Colonic mucosa (tissue), 4 donors: ENCODE measurements at regions not wholly inside any gene's neighbourhood (a gene's known extent, or its start where the extent isn't known, plus 50 kb on each side); places are given as distances from the start of the nearest gene placed in this dataset.

Source experiments
- DNase-seq: peaks from one replicate; pipeline ENCODE4 v3.0.0-alpha.2; 2020
- H3K27ac ChIP-seq: fragments of 200-600 bp; one replicate; pipeline ENCODE4 v1.8.0; 2021
- H3K27me3 ChIP-seq: fragments of 200-600 bp; one replicate; pipeline ENCODE4 v1.8.0; 2021
- H3K36me3 ChIP-seq: fragments of 200-600 bp; one replicate; pipeline ENCODE4 v1.8.0; 2021
- H3K4me1 ChIP-seq: fragments of 200-600 bp; one replicate; pipeline ENCODE4 v1.8.0; 2021; ENCODE audit warnings: mild to moderate bottlenecking
- H3K4me3 ChIP-seq: fragments of 200-600 bp; one replicate; pipeline ENCODE4 v1.8.0; 2021
- H3K9ac ChIP-seq, 2 donors: one replicate each; pipeline ENCODE4 v1.7.0; 2013; ENCODE audit warnings: control low read depth in 2 of 2, low read depth in 2 of 2, low read length in 2 of 2
- H3K9me3 ChIP-seq: fragments of 200-600 bp; one replicate; pipeline ENCODE4 v1.8.0; 2021
- intact Hi-C: fragments of 100-400 bp; cut with DNase I; formaldehyde crosslinking; loops from one replicate; pipeline ENCODE4 v1.14.1; 2022
- TF ChIP-seq, protein P1 (sequence below): fragments of 200-600 bp; IDR thresholded peaks from one replicate; pipeline ENCODE4 v1.8.0; 2022; ENCODE audit warnings: antibody characterized with exemption, mild to moderate bottlenecking
- donor health status: healthy.
- donor health status: DM: no; HTN: no; CAD: no.
- donor health status: DM: no; HTN: no; CAD: no.

DNA sequence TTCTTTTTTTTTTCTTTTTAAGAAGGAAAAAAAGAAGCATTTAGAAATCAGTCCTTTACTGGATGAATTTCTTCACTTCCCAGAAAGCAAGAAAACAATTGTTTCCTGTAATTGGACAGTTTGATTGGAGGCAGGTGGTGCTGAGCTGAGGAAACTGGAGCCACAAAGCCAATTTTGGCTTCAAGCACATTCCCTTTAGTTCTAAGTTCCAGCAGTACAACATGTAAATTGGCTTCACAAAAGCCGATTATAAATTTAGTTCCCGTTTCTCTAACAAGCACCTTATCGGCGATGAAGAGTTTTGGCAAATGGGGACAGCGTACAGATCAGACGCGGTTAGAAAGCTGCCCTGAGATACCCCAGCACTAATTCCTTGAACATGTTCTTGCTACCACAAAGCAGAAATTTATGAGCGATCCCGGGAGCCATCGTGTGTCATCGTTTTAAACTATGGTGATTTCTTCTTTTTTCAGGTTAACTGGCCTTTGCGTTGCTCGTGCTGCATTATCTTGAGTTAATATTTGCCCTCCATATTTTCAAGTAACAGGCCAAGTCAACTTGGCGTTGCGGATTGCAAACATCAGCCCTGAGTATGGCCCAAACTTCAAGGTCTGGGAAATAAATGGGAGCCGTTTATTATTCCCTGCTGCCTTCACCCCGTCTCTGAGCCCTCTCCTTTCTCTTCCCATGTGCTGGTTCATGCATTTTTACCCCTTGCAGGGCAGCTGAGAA is 190.4 kb upstream of the ID2 start:
- Histone ChIP-seq H3K27me3 (no peaks in the 10 kb centered on the region), H3K4me1 (peaks cover 11% of the 10 kb centered on the region), H3K27ac (no peak overlapping the region), H3K9ac (no peak overlapping the region), H3K4me3 (no peak overlapping the region), H3K36me3 (no peaks in the 10 kb centered on the region), H3K9me3 (no peaks in the 10 kb centered on the region)
- no peak for DNase-seq
- intact Hi-C loops = loop anchor here (10.0 kb wide), 1 partner anchor 193 kb away; the partner anchor contains the start of gene ID2
- TF ChIP-seq, protein P1, sequence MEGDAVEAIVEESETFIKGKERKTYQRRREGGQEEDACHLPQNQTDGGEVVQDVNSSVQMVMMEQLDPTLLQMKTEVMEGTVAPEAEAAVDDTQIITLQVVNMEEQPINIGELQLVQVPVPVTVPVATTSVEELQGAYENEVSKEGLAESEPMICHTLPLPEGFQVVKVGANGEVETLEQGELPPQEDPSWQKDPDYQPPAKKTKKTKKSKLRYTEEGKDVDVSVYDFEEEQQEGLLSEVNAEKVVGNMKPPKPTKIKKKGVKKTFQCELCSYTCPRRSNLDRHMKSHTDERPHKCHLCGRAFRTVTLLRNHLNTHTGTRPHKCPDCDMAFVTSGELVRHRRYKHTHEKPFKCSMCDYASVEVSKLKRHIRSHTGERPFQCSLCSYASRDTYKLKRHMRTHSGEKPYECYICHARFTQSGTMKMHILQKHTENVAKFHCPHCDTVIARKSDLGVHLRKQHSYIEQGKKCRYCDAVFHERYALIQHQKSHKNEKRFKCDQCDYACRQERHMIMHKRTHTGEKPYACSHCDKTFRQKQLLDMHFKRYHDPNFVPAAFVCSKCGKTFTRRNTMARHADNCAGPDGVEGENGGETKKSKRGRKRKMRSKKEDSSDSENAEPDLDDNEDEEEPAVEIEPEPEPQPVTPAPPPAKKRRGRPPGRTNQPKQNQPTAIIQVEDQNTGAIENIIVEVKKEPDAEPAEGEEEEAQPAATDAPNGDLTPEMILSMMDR = no peak

DNA sequence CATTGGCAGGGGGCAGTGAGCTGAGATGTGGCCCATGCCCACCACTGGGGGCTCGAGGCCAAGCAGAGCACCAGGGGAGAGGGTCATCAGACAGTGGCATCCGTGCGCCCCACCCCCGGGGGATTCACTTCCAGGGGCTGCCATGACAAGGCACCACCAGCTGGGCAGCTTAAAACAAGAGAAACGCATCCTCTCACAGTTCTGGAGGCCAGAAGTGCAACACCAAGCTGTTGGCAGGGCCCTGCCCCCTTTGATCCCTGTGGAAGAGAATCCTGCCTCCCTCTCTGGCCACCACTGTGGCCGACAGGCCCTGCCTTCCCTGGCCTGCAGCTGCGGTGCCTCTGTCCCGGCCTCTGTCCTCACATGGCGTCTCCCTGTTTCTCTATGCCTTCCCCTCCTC is 187.7 kb upstream of the ID2 start:
- Histone ChIP-seq H3K27ac (peak overlapping the region; percentile 73), H3K4me1 (peaks cover 11% of the 10 kb centered on the region)
- DNase-seq = no peak

DNA sequence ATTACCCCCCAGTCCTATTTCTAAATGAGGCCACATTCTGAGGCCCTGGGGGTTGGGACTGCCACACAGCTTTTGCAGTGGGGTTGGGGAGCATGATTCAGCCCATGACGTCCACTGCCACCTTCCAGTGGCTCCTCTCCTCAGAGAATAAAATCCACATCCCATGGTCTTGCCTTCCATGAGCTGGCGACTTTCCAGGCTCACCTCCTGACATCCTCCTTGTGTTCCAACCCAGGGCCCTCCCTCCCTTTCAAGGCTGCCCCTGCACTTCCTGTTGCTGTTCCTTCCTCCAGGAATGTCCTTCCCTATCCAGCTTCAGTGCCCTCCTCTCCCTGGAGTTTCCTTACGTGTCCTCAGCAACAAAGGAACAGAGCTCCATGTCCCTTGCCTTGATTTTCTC is 187.3 kb upstream of the ID2 start:
- TF ChIP-seq, protein P1 = no peak
- Histone ChIP-seq H3K27ac (peak overlapping the region; percentile 73), H3K4me1 (peaks cover 11% of the 10 kb centered on the region), H3K27me3 (no peaks in the 10 kb centered on the region), H3K4me3 (no peak overlapping the region), H3K9ac (peak overlapping the region in 1 of 2 donors; percentile 55), H3K9me3 (no peaks in the 10 kb centered on the region), H3K36me3 (no peaks in the 10 kb centered on the region)
- intact Hi-C loops = loop anchor here (10.0 kb wide), 1 partner anchor 190 kb away; the partner anchor contains the start of gene ID2
- DNase-seq = peak; percentile 75

More for the DNA sequence above, 187.7 kb upstream of the ID2 start:
- Histone ChIP-seq H3K9ac (peak overlapping the region in 1 of 2 donors; percentile 55), H3K9me3 (no peaks in the 10 kb centered on the region), H3K27me3 (no peaks in the 10 kb centered on the region), H3K4me3 (no peak overlapping the region), H3K36me3 (no peaks in the 10 kb centered on the region)
- TF ChIP-seq, protein P1 = no peak
- intact Hi-C loops = loop anchor here (10.0 kb wide), 1 partner anchor 191 kb away; the partner anchor contains the start of gene ID2

DNA sequence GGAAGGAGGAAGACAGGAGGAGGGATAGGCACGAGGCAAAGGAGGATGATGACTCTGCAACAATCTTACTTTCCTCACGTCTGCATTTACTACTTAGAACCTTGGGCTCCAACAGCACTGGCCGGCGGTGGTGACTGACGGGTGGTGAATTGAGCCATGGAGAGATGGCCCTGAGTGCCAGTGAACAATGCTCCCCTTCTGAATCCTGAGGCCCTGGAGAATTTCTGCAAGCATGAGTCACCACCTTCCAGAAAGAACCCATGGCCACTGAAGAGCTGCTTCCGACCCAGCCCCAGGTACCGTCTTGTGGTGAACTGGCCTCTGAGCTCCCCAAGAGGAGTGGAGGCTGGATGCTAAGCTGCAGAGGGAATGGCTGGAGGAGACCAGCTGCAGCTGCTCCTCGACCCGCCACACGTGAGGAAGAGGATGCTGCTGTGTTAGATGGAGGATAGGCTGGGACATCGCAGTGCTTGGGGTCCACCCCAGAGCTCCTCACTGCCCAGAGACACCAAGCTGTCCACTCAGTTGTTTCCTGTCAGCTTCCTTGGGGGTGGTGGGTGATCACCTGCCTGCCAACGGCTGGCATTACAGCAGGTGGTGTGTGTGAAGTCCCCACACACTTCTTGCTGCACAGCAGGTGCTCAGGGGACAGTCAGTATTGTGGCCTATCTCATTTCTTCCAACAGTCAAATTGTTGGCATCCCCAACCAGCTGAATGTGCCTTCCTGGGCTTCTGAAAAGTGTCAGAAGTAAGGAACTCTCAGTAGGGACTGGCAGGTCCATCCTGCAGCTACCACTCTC is 186.5 kb upstream of the ID2 start:
- peaks cover 18% of the 10 kb centered on the region for H3K4me1 ChIP-seq

DNA sequence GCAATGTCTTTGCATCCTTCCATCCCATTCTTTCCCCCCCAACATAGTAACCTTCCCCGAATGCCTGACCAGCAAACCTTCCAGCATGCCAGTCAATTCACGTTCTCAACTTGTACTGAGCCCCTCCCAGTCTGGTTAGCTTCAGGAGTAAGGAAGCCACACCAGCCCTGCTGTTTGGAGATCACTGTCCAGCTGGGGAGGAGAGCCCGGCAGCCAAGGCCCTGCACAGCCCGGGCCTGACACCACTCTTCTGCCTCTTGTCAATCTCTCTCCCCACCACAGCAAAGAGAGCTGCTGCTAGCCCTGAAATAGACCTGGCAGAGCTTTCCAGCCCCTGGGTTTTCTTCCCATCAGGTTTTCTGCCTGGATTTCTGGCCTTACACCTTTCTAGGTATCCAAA is 185.8 kb upstream of the ID2 start:
- TF ChIP-seq, protein P1 = no peak
- H3K4me1 ChIP-seq = peaks cover 19% of the 10 kb centered on the region
- intact Hi-C loops = loop anchor here (10.0 kb wide), 1 partner anchor 189 kb away; the partner anchor contains the start of gene ID2
- H3K9ac ChIP-seq = peak overlapping the region in 1 of 2 donors; percentile 36
- H3K27ac ChIP-seq = peak overlapping the region; percentile 30
- no peaks in the 10 kb centered on the region for H3K36me3 ChIP-seq
- no peaks in the 10 kb centered on the region for H3K27me3 ChIP-seq
- no peaks in the 10 kb centered on the region for H3K9me3 ChIP-seq
- DNase-seq = peak; percentile 51
- H3K4me3 ChIP-seq = no peak overlapping the region

More for the DNA sequence above, 186.5 kb upstream of the ID2 start:
- TF ChIP-seq, protein P1 = no peak
- no peak overlapping the region for H3K4me3 ChIP-seq
- DNase-seq = no peak
- H3K27me3 ChIP-seq = no peaks in the 10 kb centered on the region
- peak overlapping the region; percentile 73 for H3K27ac ChIP-seq
- intact Hi-C loops = loop anchor here (10.0 kb wide), 1 partner anchor 189 kb away; the partner anchor contains the start of gene ID2
- no peaks in the 10 kb centered on the region for H3K9me3 ChIP-seq
- H3K9ac ChIP-seq = no peak overlapping the region
- no peaks in the 10 kb centered on the region for H3K36me3 ChIP-seq
